Ovary (tissue), 3 donors: ENCODE measurements at regions not wholly inside any gene's neighbourhood (a gene's known extent, or its start where the extent isn't known, plus 50 kb on each side); places are given as distances from the start of the nearest gene placed in this dataset.

ENCODE experiments used
- CTCF ChIP-seq, 3 donors: fragments of 450-650 bp in 2 of 3; fragments of 200-600 bp in 1 of 3; IDR thresholded peaks; one replicate each; pipeline versions ENCODE4 v1.5.1 to v1.8.0; 2016 to 2022; ENCODE audit warnings: antibody characterized with exemption in 3 of 3, mild to moderate bottlenecking in 1 of 3
- EP300 ChIP-seq: sonication (generic); formaldehyde crosslinking; IDR thresholded peaks from one replicate; pipeline ENCODE4 v1.6.1; 2017; ENCODE audit warnings: antibody characterized with exemption
- POLR2A ChIP-seq: fragments of 450-650 bp; IDR thresholded peaks from one replicate; pipeline ENCODE4 v1.6.1; 2017; ENCODE audit warnings: antibody characterized with exemption, mild to moderate bottlenecking, moderate library complexity
- donor health status: DM: no; HTN: no; CAD: no.

GRCh38 chr2:9735335-9735734 is 104.5 kb upstream of the YWHAQ start:
- no peak for TF ChIP-seq POLR2A
- TF ChIP-seq CTCF (IDR thresholded peaks at IDR 0.05), result no peak
- TF ChIP-seq EP300, result no peak
